ENCODE measurements at regions not wholly inside any gene's neighbourhood (a gene's known extent, or its start where the extent isn't known, plus 50 kb on each side); places are given as distances from the start of the nearest gene placed in this dataset.

- H3K4me3 ChIP-seq (ENCODE audit: low read depth, low read length), result no peak overlapping the region
- no peak for DNase-seq (ENCODE audit: low read depth, low spot score)
- TF ChIP-seq CTCF (IDR thresholded peaks at IDR 0.05; ENCODE audit: insufficient read depth, low read length, missing control alignments), result no peak
- ChIA-PET POLR2A (no interaction called here), CTCF (no interaction called here)
Observed at GRCh38 chr9:102032614-102033013, 294.2 kb upstream of the GRIN3A start.

GRCh38 chr9:102000956-102001355 lies 262.5 kb upstream of the GRIN3A start:
- no peak for TF ChIP-seq CTCF (IDR thresholded peaks at IDR 0.05; ENCODE audit: insufficient read depth, low read length, missing control alignments)
- CTCF ChIA-PET, result no interaction called here
- no peak for DNase-seq (ENCODE audit: low read depth, low spot score)
- no peak overlapping the region for H3K4me3 ChIP-seq (ENCODE audit: low read depth, low read length)
- POLR2A ChIA-PET, result no interaction called here

GRCh38 chr9:101999441-101999840 lies 261.0 kb upstream of the GRIN3A start:
- ChIA-PET POLR2A (no interaction called here), CTCF (no interaction called here)
- no peak for TF ChIP-seq CTCF (IDR thresholded peaks at IDR 0.05; ENCODE audit: insufficient read depth, low read length, missing control alignments)
- no peak overlapping the region for H3K4me3 ChIP-seq (ENCODE audit: low read depth, low read length)
- no peak for DNase-seq (ENCODE audit: low read depth, low spot score)

- DNase-seq (ENCODE audit: low read depth, low spot score), result no peak
- TF ChIP-seq CTCF (IDR thresholded peaks at IDR 0.05; ENCODE audit: insufficient read depth, low read length, missing control alignments), result no peak
- CTCF ChIA-PET, result interaction anchor here (0.9 kb wide), 1 partner anchor 17 kb away, joined by 3 read pairs; no protein-coding TSS in a partner anchor
- H3K4me3 ChIP-seq (ENCODE audit: low read depth, low read length), result no peak overlapping the region
- POLR2A ChIA-PET, result no interaction called here
Observed at GRCh38 chr9:101995231-101995630, 256.8 kb upstream of the GRIN3A start.

GRCh38 chr9:101993771-101994170 lies 255.3 kb upstream of the GRIN3A start:
- no peak for TF ChIP-seq CTCF (IDR thresholded peaks at IDR 0.05; ENCODE audit: insufficient read depth, low read length, missing control alignments)
- ChIA-PET POLR2A (no interaction called here), CTCF (interaction anchor here (1.2 kb wide), 1 partner anchor 16 kb away, joined by 4 read pairs; no protein-coding TSS in a partner anchor)
- no peak overlapping the region for H3K4me3 ChIP-seq (ENCODE audit: low read depth, low read length)
- DNase-seq (ENCODE audit: low read depth, low spot score), result no peak

- no peak overlapping the region for H3K4me3 ChIP-seq (ENCODE audit: low read depth, low read length)
- POLR2A ChIA-PET, result no interaction called here
- no peak for DNase-seq (ENCODE audit: low read depth, low spot score)
- TF ChIP-seq CTCF (IDR thresholded peaks at IDR 0.05; ENCODE audit: insufficient read depth, low read length, missing control alignments), result no peak
- CTCF ChIA-PET, result no interaction called here
Observed at GRCh38 chr9:101991926-101992325, 253.5 kb upstream of the GRIN3A start.

Measured in AG04449 (cell line).